WTC11 (cell line): ENCODE measurements at regions not wholly inside any gene's neighbourhood (a gene's known extent, or its start where the extent isn't known, plus 50 kb on each side); places are given as distances from the start of the nearest gene placed in this dataset.

Experiments
- ATAC-seq: fragments of 200-7000 bp; cut with Tn5 transposase; 2 replicates; pipeline ENCODE4 v1.10.0; 2021; ENCODE audit warnings: mild to moderate bottlenecking, moderate library complexity
- CTCF ChIA-PET: fragments of 300-600 bp; sonication (Branson Sonifier 250); formaldehyde crosslinking; loops from one replicate; lab custom pipeline; 2021; ENCODE audit warnings: antibody characterized with exemption; lab: Charles Lee
- POLR2A ChIA-PET: fragments of 350-600 bp; sonication (Branson Sonifier 250); formaldehyde crosslinking; loops from one replicate; lab custom pipeline; 2021; ENCODE audit warnings: antibody characterized with exemption; lab: Charles Lee
- DNase-seq: peaks from one replicate; pipeline ENCODE4 v3.0.0; 2021; ENCODE audit warnings: low spot score
- H3K27ac Mint-ChIP-seq: 2 replicates; pipeline ENCODE4 v1.8.0; 2021; ENCODE audit warnings: mixed read lengths
- H3K27me3 Mint-ChIP-seq: 2 replicates; pipeline ENCODE4 v1.8.0; 2021; ENCODE audit warnings: low read depth, mild to moderate bottlenecking, moderate library complexity, mixed read lengths
- H3K36me3 Mint-ChIP-seq: 2 replicates; pipeline ENCODE4 v1.8.0; 2021; ENCODE audit warnings: mixed read lengths
- H3K4me1 Mint-ChIP-seq: 2 replicates; pipeline ENCODE4 v1.8.0; 2022; ENCODE audit warnings: mixed read lengths
- H3K4me3 Mint-ChIP-seq: 2 replicates; pipeline ENCODE4 v1.8.0; 2021; ENCODE audit warnings: mild to moderate bottlenecking, moderate library complexity, mixed read lengths
- H3K9me3 Mint-ChIP-seq: 2 replicates; pipeline ENCODE4 v1.8.0; 2021; ENCODE audit warnings: mixed read lengths
- CBFB ChIP-seq: sonication (generic); formaldehyde crosslinking; IDR thresholded peaks from 2 replicates; pipeline ENCODE4 v1.8.1; 2022; ENCODE audit warnings: mild to moderate bottlenecking, low read depth, missing genetic modification reagents
- CDX4 ChIP-seq: fragments of 250-450 bp; sonication (Bioruptor Pico); IDR thresholded peaks from 2 replicates; pipeline ENCODE4 v1.9.0; 2021; ENCODE audit warnings: moderate library complexity, mild to moderate bottlenecking, inconsistent platforms, borderline replicate concordance
- JAZF1 ChIP-seq: fragments of 250-450 bp; sonication (Bioruptor Pico); IDR thresholded peaks from 2 replicates; pipeline ENCODE4 v1.9.0; 2021; ENCODE audit warnings: moderate library complexity, mild to moderate bottlenecking, inconsistent platforms
- MYBL2 ChIP-seq: sonication (generic); formaldehyde crosslinking; IDR thresholded peaks from 2 replicates; pipeline ENCODE4 v1.8.1; 2023; ENCODE audit warnings: mild to moderate bottlenecking, moderate library complexity, missing genetic modification reagents
- PREB ChIP-seq: sonication (generic); formaldehyde crosslinking; IDR thresholded peaks from 2 replicates; pipeline ENCODE4 v1.8.1; 2022; ENCODE audit warnings: mild to moderate bottlenecking, missing genetic modification reagents, moderate library complexity, borderline replicate concordance
- PRRX2 ChIP-seq: fragments of 250-450 bp; sonication (Bioruptor Pico); IDR thresholded peaks from 2 replicates; pipeline ENCODE4 v1.8.0; 2021; ENCODE audit warnings: mild to moderate bottlenecking
- TP53 ChIP-seq: sonication (generic); formaldehyde crosslinking; IDR thresholded peaks from 2 replicates; pipeline ENCODE4 v1.8.1; 2023; ENCODE audit warnings: mild to moderate bottlenecking, missing genetic modification reagents
- ZBTB43 ChIP-seq: sonication (generic); formaldehyde crosslinking; IDR thresholded peaks from 2 replicates; pipeline ENCODE4 v1.8.1; 2023; ENCODE audit warnings: mild to moderate bottlenecking, missing genetic modification reagents
- ZNF232 ChIP-seq: sonication (generic); formaldehyde crosslinking; IDR thresholded peaks from 2 replicates; pipeline ENCODE4 v1.8.0; 2022; ENCODE audit warnings: mild to moderate bottlenecking, missing genetic modification reagents
- ZNF281 ChIP-seq: sonication (generic); formaldehyde crosslinking; IDR thresholded peaks from 2 replicates; pipeline ENCODE4 v1.8.0; 2023; ENCODE audit warnings: mild to moderate bottlenecking, missing genetic modification reagents
- ZNF416 ChIP-seq: fragments of 250-450 bp; sonication (Bioruptor Pico); IDR thresholded peaks from 2 replicates; pipeline ENCODE4 v1.9.0; 2021; ENCODE audit warnings: mild to moderate bottlenecking, inconsistent platforms

GRCh38 chr17:27378482-27379175 is 77.6 kb upstream of the KSR1 start:
- POLR2A ChIA-PET = no interaction called here
- peaks cover 12% of the 10 kb centered on the region for H3K27me3 Mint-ChIP-seq
- TF ChIP-seq PRRX2 (CRISPR knock-in tag) (no peak), TP53 (CRISPR knock-in tag) (no peak), ZNF416 (CRISPR knock-in tag) (no peak), JAZF1 (CRISPR knock-in tag) (no peak), ZNF232 (CRISPR knock-in tag) (no peak), CBFB (CRISPR knock-in tag) (no peak), MYBL2 (CRISPR knock-in tag) (no peak), PREB (CRISPR knock-in tag) (no peak)
- TF ChIP-seq, all 79 proteins: peak for 0
- DNase-seq (no peak), ATAC-seq (no peak)
- H3K36me3 Mint-ChIP-seq = peaks cover 13% of the 10 kb centered on the region
- peaks cover 29% of the 10 kb centered on the region for H3K9me3 Mint-ChIP-seq
- H3K27ac Mint-ChIP-seq = no peak overlapping the region
- no peak overlapping the region for H3K4me3 Mint-ChIP-seq
- CTCF ChIA-PET = interaction anchor here (1.0 to 2.3 kb wide), 2 partner anchors 12 to 142 kb away, joined by 5 to 11 read pairs; no protein-coding TSS in a partner anchor
- H3K4me1 Mint-ChIP-seq = no peaks in the 10 kb centered on the region

GRCh38 chr17:27379888-27380533 is 76.2 kb upstream of the KSR1 start:
- 0 out of 2 replicates have a peak, but pooled peaks cover 3% of the 10 kb centered on the region for H3K36me3 Mint-ChIP-seq
- no peaks in the 10 kb centered on the region for H3K4me1 Mint-ChIP-seq
- peaks cover 4% of the 10 kb centered on the region for H3K27me3 Mint-ChIP-seq
- peaks cover 15% of the 10 kb centered on the region for H3K9me3 Mint-ChIP-seq
- ChIA-PET CTCF (interaction anchor here (0.7 to 3.5 kb wide), 30 partner anchors 11 to 425 kb away, joined by 3 to 23 read pairs (median 4); partner anchors contain the start of gene KSR1), POLR2A (interaction anchor here (0.5 kb wide), 1 partner anchor 358 kb away, joined by 4 read pairs; no protein-coding TSS in a partner anchor)
- H3K27ac Mint-ChIP-seq = no peak overlapping the region
- no peak for DNase-seq
- TF ChIP-seq CDX4 (CRISPR knock-in tag) (no peak), ZNF281 (CRISPR knock-in tag) (no peak)
- no peak for ATAC-seq
- no peak overlapping the region for H3K4me3 Mint-ChIP-seq

- H3K36me3 Mint-ChIP-seq = no peaks in the 10 kb centered on the region
- CTCF ChIA-PET = interaction anchor here (0.7 to 3.5 kb wide), 28 partner anchors 11 to 424 kb away, joined by 3 to 23 read pairs (median 4); partner anchors contain the start of gene KSR1
- no peaks in the 10 kb centered on the region for H3K27me3 Mint-ChIP-seq
- H3K27ac Mint-ChIP-seq = no peak overlapping the region
- ATAC-seq (no peak), DNase-seq (no peak)
- POLR2A ChIA-PET = interaction anchor here (0.5 kb wide), 1 partner anchor 357 kb away, joined by 4 read pairs; no protein-coding TSS in a partner anchor
- H3K4me1 Mint-ChIP-seq = no peaks in the 10 kb centered on the region
- H3K4me3 Mint-ChIP-seq = no peak overlapping the region
- TF ChIP-seq ZBTB43 (CRISPR knock-in tag) = no peak
- H3K9me3 Mint-ChIP-seq = peaks cover 11% of the 10 kb centered on the region
Measured at GRCh38 chr17:27380551-27380950, 75.7 kb upstream of the KSR1 start.
